Activated CD8-positive, alpha-beta memory T cell treated with anti-CD3 and anti-CD28 coated beads for 1 hour (primary cell): ENCODE measurements at regions not wholly inside any gene's neighbourhood (a gene's known extent, or its start where the extent isn't known, plus 50 kb on each side); places are given as distances from the start of the nearest gene placed in this dataset.
"Not testable (repeated sequence)": the region's sequence is repeated elsewhere in the genome, so short reads cannot be mapped to it uniquely, and the experiment has no call there.

ENCODE experiments used
- DNase-seq, 2 donors: peaks; one replicate each; pipeline ENCODE4 v3.0.0-alpha.2; 2020; ENCODE audit warnings: low read depth in 1 of 2; ENCODE audit errors: extremely low read depth in 1 of 2

DNA sequence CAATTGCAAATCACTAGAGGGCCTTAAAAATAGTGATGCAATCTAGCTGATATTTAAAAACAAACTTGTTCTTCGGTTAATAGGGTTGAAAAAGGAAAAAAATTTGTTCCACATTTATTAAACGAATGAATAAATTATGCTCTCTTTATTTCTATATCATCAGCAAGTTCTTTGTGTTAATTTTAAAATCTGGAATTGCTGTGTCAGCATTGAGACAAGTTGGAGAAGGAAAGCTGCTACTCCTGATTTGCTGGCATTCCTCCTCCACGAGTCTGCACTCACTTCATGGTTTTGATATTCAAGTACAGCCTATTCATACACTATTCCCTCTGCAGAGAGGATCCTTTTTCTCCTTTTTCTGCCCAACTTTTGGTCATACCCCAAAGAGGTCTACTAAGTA is 117.6 kb downstream of the MRPL39 start:
- DNase-seq = no peak

- DNase-seq = no peak
Measured at GRCh38 chr21:25487046-25487594, 120.2 kb downstream of the MRPL39 start.

DNA sequence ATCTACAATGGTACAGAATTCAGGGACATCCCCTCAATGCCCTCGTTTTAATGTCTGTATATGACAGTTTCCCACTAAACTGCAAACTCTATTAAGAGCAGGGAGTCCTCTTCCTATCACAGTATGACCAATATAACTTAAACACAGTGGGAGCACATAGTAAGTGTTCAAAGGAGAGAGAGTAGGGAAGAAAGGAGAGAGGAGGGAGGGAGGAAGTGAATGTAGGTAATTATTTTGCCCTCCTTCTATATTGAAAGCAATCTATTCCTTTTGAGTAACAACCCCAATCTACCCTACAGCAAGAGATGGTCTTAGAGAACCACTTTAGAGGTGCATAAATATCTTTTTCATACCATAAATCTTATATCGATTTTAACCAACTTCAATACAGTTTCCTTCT is 121.4 kb downstream of the MRPL39 start:
- no peak for DNase-seq

GRCh38 chr21:25467896-25468295 is 139.4 kb downstream of the MRPL39 start:
- no peak for DNase-seq

GRCh38 chr21:25467071-25467470 is 140.2 kb downstream of the MRPL39 start:
- DNase-seq = not testable (repeated sequence)

DNA sequence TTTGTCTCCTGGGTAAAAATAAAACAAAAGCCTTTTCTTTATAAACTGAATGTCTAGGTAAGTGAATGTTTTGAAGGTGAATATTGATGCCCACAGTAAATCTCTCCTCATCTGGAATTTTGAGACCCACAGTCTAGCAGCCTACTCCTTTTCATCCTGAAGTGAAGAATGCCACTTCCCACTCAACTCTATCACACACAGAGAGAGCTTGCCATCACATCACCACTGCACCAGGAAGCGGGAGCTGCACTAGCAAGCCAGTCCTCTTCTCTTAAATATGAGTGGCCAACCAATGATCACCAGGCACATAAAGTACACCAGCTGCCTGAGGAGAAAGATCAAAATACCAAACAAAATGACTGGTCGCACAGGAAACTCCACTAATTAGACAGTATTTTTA is 140.8 kb downstream of the MRPL39 start:
- DNase-seq = no peak

GRCh38 chr21:25465263-25465662 is 142.0 kb downstream of the MRPL39 start:
- no peak for DNase-seq

- DNase-seq = no peak
Measured at GRCh38 chr21:25464275-25464674, 143.0 kb downstream of the MRPL39 start.

- DNase-seq = no peak
Measured at GRCh38 chr21:25462517-25462971, 144.7 kb downstream of the MRPL39 start.

- no peak for DNase-seq
Measured at GRCh38 chr21:25461725-25462124, 145.6 kb downstream of the MRPL39 start.

- no peak for DNase-seq
Measured at GRCh38 chr21:25459993-25460392, 147.3 kb downstream of the MRPL39 start.

DNA sequence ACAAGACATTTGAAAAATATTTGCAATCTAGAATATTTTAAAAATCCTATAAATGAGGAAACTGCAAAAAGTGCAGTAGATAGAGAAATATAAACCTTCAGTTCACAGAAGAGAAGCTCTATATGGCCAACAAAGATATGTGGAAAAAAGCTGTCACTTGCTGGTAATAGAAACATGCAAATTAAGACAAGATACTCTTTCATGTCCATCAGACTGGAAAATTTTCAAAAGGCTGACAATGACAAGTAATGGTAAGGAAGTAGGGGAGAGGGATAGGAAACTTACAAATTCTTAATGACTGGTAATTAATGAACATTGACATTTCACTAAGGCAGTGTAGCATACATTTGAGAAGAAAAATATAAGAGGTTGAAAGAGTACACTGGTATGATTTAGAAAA is 147.9 kb downstream of the MRPL39 start:
- DNase-seq = no peak

- DNase-seq = no peak
Measured at GRCh38 chr21:25458484-25458883, 148.8 kb downstream of the MRPL39 start.

GRCh38 chr21:25457946-25458345 is 149.3 kb downstream of the MRPL39 start:
- no peak for DNase-seq

GRCh38 chr21:25457411-25457810 is 149.9 kb downstream of the MRPL39 start:
- DNase-seq = no peak

DNA sequence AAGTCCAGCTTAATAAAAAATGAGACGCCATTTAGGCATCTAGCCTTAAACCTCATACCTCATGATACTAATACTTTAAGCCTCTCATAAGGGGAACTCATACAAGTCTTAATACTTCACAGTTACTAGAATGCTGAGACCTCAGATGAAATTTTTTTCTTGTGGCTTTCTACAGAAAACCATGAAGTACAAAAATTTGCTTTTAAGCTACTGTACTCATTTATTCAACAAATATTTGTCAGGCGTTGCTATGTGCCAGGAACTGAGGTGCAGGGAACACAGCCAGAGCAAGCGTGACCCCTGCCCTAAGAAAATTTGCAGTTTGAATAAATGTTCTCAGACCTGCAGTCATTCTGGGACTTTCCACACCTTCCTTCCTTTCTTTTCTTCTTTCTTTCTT is 150.6 kb downstream of the MRPL39 start:
- no peak for DNase-seq

- DNase-seq = no peak
Measured at GRCh38 chr21:25453524-25453923, 153.8 kb downstream of the MRPL39 start.

DNA sequence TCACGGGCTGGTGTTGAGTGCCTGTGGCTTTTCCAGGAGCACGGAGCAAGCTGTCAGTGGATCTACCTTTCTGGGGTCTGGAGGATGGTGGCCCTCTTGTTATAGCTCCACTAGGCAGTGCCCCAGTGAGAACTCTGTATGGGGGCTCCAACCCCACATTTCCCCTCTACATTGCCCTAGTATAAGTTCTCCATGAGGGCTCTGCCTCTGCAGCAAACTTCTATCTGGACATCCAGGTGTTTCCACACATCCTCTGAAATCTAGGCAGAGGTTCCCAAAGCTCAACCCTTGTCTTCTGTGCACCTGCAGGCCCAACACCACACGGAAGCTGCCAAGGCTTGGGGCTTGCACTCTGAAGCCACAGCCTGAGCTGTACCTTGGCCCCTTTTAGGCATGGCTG is 157.3 kb downstream of the MRPL39 start:
- DNase-seq = no peak

DNA sequence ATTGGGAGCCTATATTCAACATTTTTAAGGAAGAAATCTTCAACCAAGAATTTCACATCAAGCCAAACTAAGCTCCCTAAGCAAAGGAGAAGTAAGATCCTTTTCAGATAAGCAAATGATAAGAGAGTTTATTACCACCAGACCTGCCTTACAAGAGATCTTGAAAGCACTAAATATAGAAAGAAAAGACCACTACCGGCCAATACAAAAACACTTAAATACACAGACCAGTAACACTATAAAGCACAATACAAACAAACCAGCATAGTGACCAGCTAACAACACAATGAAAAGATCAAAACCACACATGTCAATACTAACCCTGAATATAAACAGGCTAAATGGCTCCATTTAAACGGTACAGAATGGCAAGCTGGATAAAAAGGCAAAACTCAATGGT is 165.4 kb downstream of the MRPL39 start:
- DNase-seq = no peak

- not testable (repeated sequence) for DNase-seq
Measured at GRCh38 chr21:25437465-25437864, 169.8 kb downstream of the MRPL39 start.

DNA sequence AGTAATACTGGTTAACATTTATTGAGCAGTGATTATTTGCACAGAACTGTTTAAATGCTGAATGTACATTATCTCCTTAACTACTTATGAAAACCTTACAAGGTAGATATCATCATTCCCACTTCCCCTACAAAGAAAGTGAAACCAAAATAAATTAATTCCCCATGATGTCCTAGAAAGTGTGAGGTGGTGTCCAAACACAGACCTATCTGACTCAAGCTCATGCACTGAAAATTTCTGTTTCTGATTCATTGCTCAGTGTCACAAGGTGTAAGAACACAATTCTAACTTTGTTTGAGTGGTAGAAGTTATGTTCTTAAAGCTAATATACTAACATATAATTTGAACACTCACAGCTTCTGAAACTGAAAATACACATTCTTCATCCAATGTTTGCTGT is 178.7 kb downstream of the MRPL39 start:
- DNase-seq = no peak

- DNase-seq = no peak
Measured at GRCh38 chr21:25427828-25428227, 179.5 kb downstream of the MRPL39 start.

- DNase-seq = no peak
Measured at GRCh38 chr21:25426580-25426979, 180.7 kb downstream of the MRPL39 start.
